Fibroblast of skin of right biceps (primary cell): ENCODE measurements at regions not wholly inside any gene's neighbourhood (a gene's known extent, or its start where the extent isn't known, plus 50 kb on each side); places are given as distances from the start of the nearest gene placed in this dataset.
A peak's percentile ranks its signal among the peaks of the same experiment; 100 is the strongest.

Experiments used
- DNase-seq: peaks from one replicate; pipeline ENCODE4 v3.0.0-alpha.2; 2013

DNA sequence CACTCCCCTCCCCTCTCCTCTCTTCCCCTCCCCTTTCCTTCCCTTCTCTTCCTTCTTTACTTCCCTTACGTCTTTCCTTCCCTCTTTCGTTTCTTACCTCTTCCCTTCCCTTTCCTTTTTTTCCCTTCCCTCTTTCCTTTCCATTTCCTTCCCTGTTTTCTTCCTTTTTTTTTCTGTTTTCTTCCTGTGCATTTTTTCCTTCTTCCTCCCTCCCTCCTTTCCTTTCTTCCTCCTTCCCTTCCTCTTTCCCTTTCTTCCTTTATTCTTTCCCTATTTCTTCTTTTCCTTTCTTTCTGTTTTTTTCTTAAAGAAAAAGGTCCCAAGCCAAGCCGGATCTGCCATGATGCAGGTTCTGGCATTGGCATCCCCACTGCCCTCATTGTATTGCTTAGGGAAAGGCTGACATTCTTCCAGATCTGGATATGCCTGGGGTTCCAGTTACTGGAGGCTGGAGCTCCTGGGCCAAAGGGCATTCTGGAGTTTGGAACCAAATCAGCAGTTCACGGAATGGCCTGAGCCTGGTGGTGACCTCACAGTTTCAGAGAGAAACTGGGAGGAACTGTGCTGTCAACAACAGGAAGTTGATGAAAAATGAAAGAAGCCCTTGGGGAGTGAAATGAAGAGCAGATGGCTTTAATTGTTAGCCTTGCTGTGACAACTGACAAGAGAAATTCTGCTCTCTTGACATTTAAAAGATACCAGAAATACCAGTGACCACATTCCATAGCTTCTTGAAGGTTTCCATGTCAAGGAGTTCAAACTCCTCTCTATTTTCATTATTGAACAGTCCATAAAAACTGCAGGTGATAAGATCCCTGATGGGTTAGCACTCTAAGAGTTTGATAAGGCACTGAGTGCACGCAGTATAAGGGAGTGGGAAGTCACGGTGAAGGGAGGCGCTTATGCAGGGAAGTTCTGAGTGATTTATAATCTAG lies 622.1 kb downstream of the SPRY1 start:
- peak; percentile 89 for DNase-seq

- no peak for DNase-seq
Observed at GRCh38 chr4:124019749-124020549, 623.4 kb downstream of the SPRY1 start.

- no peak for DNase-seq
Observed at GRCh38 chr4:124025000-124025399, 628.4 kb downstream of the SPRY1 start.

GRCh38 chr4:124025428-124025827 lies 628.8 kb downstream of the SPRY1 start:
- no peak for DNase-seq

GRCh38 chr4:124028182-124028581 lies 631.6 kb downstream of the SPRY1 start:
- DNase-seq = peak; percentile 12

- no peak for DNase-seq
Observed at GRCh38 chr4:124030147-124030546, 633.6 kb downstream of the SPRY1 start.

- DNase-seq = no peak
Observed at GRCh38 chr4:124032035-124032434, 635.4 kb downstream of the SPRY1 start.

- no peak for DNase-seq
Observed at GRCh38 chr4:124035364-124036041, 638.9 kb downstream of the SPRY1 start.

DNA sequence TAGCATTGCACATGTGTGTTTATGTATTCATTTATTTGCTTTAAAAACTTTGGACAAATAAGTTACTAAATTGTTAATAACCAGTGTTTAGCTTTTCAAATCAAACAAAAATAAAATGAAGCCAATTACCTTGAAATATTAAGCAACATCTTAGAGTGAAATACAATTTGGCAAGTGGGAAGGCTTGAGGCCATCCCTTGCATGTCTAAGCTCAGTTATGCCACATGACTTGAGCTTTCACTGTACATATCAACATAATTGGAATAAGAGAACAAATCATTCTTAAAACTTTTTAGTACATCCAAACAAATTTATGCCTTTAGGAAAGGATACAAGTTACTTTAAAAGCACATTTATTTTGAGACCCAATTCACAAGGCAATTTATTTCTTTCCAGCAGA lies 640.6 kb downstream of the SPRY1 start:
- no peak for DNase-seq

DNA sequence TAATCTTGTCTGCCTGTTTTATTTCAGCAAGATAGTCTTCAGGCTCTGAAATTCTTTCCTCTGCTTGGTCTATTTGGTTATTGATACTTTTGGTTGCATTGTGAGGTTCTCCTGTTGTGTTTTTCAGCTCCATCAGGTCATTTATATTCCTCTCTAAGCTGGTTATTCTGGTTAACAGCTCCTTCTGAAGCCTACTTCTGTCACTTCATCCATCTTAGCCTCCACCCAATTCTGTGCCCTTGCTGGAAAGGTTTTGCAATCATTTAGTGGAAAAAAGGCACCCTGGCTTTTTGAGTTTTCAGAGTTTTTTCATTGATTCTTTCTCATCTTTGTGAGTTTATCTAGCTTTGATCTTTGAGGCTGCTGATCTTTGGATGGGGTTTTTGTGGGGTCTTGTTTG lies 647.7 kb downstream of the SPRY1 start:
- DNase-seq = no peak

DNA sequence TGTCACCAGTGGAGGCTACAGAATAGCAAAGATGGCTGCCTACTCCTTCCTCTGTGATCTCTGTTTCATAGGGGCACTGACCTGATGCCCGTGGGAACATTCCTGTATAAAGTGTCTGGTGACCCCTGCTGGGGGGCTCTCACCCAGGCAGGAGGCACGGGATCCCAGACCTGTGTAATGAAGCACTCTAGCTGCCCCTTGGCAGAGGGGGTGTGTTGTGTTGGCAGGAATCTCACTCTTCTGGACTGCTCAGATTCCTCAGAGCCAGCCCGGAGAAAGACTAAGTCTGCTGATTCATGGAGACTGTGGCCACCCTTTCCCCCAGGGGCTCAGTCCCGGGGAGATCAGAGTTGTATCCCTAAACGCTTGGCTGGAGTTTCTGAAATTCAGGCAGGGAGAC lies 648.3 kb downstream of the SPRY1 start:
- no peak for DNase-seq

GRCh38 chr4:124046190-124046589 lies 649.6 kb downstream of the SPRY1 start:
- DNase-seq = no peak

GRCh38 chr4:124053872-124054538 lies 657.4 kb downstream of the SPRY1 start:
- peak; percentile 66 for DNase-seq

GRCh38 chr4:124055336-124055735 lies 657.2 kb downstream of the ANKRD50 start:
- no peak for DNase-seq

DNA sequence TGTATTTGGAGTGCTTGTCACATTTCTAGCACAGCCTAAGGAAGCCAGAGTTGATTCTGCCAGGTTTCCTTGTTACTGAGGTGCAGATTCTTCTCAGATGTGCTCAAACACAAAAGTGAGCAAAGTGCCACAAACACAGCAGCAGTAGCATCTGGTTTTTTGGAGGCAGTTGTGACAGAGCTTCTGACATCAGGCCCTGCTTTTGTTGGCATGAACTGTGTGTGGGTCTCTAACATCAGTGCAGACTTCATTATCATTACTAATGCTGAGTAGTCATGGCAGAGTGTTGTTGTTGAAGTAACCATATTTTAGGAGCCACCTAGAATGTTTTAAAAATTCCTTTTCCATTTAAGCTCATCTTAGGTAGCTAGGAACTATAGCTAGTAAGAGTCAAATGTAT lies 656.6 kb downstream of the ANKRD50 start:
- DNase-seq = no peak

- peak; percentile 24 for DNase-seq
Observed at GRCh38 chr4:124060261-124060918, 652.1 kb downstream of the ANKRD50 start.

GRCh38 chr4:124061413-124061812 lies 651.1 kb downstream of the ANKRD50 start:
- DNase-seq = peak; percentile 63

DNA sequence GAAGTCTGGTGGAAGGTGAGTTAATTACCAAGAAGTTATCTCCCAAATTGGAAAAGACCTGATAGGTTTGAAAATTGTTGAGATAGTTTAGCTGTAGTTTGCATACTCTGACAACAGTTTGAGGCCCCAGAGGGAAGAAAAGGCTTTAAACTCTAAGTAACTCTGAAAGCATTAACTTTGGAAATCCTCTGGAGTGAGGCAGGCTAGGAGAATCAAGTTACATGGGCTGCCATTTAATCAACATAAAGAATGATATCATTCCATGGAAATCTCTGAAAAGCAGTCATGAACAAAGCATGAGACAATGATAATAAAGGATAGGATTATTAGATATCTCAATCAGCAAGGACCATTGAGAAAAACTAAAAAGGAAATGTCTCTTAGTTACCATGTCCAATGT lies 647.1 kb downstream of the ANKRD50 start:
- DNase-seq = no peak

DNA sequence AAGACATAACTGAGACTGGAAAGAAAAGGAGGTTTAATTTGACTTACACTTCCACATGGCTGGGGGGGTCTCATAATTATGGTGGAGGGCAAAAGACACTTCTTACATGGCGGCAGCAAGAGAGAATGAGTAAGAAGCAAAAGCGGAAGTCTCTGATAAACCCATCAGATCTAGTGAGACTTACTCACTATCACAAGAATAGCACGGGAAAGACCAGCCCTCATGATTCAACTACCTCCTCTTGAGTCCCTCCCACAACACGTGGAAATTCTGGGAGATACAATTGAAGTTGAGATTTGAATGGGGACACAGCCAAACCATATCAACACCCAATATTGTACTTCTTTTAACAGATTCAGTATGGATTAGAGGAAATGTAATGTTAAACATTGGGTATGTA lies 646.6 kb downstream of the ANKRD50 start:
- no peak for DNase-seq

GRCh38 chr4:124066595-124066994 lies 645.9 kb downstream of the ANKRD50 start:
- DNase-seq = no peak

DNA sequence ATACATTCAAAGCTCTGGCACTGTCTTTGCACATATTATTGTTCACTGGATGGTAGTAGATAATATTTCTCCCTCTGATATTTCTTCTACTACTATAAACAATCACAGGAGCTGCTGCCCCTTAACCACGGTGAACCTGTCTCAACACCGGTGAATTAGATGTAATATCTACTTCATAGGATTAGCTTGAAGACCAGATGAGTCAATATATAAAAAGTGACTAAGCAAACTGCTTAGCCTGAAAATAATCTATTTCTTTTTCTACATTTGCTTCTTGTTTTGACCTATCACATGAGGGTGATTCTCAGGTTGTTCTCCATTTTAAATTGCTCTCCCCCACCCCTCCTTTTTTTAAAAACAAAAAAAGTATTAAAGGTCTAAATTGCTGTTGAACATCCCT lies 645.5 kb downstream of the ANKRD50 start:
- DNase-seq = no peak
